Femur (tissue), 1 donor: ENCODE measurements at regions not wholly inside any gene's neighbourhood (a gene's known extent, or its start where the extent isn't known, plus 50 kb on each side); places are given as distances from the start of the nearest gene placed in this dataset.
"Not testable (repeated sequence)": the region's sequence is repeated elsewhere in the genome, so short reads cannot be mapped to it uniquely, and the experiment has no call there.

ENCODE experiments used
- DNase-seq: peaks from one replicate; pipeline ENCODE4 v3.0.0-alpha.2; 2017

DNA sequence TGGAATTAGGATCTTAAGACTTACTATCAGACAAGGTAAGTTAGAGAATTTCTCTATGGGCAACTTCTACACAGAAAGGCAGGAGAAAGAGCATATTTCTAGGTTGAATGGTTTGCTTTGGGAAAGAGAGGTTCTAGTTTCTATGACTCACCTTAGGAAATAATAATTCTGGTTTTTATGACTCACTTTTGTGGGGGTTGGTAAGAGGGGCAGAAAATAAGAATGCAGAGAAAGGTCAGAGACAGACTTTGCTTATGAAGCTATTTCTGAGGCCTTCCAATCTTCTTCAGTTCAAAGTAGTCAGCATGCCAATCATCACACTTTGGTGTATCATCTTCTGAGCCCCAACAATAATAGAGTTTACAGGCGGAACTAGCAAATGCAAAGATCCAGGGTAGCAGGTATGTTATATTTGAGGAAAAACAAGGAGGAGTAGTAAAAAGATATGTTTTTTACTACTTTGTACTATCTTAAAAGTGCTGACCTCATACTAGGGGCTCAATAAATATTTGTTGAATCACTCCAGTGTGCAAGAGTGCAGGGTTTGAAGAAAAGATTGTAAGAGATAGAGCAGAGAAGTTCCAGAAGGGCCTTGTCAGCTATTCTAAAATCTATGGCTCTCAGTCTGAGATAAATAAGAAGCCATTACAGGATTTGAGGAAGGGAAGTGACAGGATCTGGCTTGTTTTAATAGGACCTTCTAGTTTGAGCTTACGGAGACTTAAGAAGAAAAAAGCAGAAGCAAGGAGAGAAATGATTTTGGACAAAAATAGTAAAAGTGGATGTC lies 56.7 kb upstream of the LRFN5 start:
- no peak for DNase-seq

DNA sequence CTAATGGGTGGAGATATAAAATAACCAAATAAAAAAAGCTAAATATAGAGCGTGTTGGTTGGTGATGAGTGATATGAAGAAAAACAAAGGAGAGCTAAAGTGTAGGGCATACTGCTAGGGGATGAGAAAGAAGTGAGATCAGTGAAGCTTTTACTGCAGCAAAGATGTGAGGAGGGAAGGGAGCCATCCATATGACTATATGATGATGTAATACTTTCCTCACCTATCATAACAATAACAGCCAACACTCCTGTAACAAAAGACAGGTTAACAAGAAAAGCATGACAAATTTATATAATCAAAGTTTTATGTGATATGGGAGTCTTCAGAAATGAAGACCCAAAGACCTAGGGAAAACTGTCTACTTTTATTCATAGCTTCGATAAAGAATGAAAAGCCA lies 57.4 kb upstream of the LRFN5 start:
- no peak for DNase-seq

DNA sequence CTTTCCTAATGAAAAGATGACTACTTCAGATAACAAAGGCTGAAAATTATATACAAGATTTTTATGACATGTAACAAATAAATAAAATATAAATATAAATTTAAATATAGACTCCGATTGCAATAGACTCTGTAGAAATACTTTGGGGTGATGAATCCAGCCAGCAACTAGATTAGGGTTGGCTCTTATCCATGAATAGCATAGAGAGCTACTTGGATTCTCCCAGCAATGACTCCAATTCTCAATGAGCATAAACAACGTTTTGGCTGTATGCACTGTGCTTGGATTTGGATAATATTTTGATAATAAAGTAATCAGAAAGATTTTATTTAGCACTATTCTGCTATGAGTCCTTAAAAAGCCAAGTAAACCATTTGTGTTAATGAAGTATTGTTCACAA lies 58.0 kb upstream of the LRFN5 start:
- no peak for DNase-seq

DNA sequence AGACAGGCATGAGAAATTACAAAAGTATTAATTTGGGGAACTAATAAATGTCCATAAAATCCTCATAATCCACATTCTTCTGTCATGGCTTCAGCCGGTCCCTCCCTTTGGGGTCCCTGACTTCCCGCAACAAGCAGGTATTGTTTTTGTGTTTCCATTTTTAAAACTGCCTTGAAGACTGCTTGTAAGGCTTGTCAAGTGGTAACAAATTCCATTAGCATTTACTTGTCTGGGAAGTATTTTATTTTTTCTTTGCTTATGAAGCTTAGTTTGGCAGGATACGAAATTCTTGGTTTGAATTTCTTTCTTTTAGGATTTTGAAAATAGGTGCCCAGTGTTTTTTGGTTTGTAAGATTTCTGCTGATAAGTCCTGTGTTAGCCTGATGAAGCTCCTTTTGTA lies 65.3 kb upstream of the LRFN5 start:
- DNase-seq = no peak

DNA sequence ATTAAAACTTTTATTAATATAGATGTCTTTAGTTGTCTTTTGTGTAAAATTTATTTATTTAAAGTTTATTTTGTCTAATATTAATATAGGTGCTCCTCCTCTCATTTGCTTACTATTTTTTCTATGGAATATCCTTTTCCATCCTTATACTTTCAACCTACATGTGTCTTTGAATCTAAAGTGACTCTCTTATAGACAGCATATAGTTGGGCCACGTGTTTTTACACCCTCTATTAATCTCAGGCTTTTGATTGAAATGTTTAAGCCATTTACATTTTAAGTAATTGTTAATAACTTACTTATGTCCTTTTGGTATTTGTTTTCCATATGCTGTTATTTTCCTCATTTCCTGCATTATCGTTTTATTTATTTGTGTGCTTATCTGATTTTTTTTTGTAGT lies 74.4 kb upstream of the LRFN5 start:
- DNase-seq = no peak

DNA sequence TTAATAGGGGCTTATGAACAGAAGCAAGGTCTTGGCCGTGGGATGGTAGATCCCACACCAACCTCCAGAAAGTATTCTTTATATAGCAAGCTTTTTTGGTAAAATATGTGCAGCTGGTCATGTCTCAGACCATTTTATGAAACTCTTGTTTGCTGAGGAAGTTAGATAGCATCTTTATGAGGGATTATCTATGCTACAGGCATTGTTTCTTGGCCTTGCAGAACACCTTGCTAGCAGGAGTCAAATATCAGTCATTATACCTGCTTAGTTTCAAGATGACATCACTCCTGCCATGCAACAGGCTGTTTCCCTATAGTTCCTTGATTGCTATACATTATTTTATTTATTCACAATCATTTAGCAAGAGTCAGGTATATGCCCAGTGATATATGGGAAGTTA lies 84.8 kb upstream of the LRFN5 start:
- no peak for DNase-seq

DNA sequence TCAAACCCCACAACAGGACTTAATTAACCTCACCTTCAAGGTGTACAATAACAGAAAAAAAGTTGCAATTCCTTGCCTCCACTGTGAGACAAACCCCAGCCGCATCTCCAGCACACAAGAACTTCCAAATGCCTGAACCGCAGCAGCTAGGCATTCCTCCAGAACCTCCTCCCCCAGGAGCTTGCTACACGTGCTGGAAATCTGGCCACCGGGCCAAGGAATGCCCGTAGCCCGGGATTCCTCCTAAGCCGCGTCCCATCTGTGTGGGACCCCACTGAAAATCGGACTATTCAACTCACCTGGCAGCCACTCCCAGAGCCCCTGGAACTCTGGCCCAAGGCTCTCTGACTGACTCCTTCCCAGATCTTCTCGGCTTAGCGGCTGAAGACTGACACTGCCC lies 88.6 kb upstream of the LRFN5 start:
- DNase-seq = not testable (repeated sequence)

DNA sequence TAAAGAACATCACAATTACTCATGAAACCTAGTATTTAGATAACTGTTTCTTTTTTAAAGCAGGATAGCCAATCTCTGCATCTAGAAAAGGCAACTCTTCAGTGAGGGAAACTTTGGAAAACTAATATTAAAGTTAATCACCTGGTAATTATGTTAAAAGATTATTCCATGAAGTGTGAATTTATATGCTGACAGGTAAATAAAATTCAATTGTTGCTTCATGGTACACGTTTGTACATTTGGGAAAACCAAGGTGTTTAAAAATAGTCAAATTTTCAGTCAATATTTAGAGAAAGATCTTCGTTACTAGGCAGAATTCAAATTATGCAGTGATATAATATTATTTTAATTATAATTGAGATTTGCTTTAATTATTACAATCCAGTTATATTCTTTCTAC lies 100.1 kb upstream of the LRFN5 start:
- no peak for DNase-seq

DNA sequence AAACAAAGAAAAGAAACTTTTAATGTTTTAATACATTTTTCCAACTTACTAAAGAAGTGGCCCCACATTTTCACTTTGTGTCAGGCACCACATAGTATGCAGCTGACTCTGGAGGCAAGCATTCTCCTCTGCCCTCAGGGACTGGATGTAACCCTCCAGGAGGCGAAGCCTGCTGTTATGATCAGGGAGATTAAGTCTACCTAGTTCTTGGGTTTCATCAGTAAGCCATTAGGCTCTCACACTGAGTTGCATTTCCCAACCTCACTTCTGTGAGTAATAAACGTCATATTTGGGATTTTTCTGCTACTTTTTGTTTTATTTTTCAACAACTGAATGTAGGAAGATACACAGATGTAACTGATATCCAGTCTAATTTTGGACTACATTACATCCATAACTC lies 101.2 kb upstream of the LRFN5 start:
- no peak for DNase-seq

DNA sequence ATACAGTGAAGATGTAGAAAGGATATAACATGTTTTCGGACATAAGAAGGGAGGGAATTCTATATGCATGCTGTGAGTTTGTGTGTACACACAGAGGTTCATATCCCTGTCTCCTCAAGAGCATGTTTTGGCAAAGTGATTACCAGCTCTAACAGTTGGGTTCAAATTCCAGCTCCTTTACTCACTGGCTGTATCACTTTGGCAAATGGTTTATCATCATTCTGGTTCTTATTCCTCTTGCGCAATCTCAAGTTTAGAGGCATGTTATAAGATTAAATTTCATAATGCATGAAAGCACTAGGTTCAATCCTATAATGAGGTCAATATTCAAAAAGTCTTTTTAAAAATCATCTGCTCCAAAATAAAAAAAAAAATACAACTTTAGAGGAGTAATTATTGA lies 107.7 kb upstream of the LRFN5 start:
- no peak for DNase-seq

DNA sequence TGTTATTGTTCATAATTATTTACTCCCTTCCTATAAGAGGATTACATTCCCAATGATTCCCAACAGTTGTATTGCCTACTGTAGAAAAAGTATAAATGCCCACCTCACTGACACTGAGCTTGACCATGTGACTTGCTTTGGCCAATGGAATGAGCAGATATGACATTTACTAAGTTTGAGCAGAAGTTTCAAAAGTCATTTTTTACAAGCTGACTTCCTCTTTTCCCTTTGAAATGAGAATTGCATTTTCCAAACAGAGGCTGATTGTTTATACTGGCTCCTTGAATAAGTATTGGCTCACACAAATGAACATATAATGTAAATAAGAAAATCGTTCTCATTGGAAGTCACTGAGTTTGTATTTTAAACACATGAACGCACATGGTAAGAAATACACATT lies 116.4 kb upstream of the LRFN5 start:
- DNase-seq = no peak

DNA sequence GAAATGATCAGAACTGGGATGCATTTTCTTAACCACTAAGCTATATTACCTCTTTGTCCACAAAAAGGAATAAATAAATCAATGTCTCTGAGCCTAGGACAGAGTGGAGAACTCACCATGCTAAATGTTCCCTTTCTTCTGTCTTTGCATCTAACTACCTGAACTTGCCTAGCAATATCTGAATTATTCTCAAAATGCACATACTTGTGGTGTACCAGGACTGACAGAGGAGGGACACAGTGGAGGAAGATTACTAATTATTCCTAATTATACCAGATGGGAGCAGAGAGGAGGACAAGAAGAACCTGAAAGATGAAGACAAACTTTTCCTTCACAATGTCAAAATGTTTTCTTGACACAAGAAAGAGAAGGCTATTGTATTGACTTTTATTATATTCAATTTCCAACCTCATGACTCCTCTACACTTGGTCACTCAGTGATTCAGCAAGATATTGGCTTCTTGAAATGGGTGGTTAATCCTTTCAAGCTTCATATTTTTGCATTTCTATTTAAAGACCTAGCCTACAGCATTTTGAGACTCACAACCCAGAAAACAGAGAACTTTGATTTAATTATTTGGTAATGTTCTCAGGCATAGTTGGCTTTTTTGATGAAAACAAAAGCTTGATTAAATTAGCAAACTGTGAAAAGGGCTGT lies 117.2 kb upstream of the LRFN5 start:
- no peak for DNase-seq

DNA sequence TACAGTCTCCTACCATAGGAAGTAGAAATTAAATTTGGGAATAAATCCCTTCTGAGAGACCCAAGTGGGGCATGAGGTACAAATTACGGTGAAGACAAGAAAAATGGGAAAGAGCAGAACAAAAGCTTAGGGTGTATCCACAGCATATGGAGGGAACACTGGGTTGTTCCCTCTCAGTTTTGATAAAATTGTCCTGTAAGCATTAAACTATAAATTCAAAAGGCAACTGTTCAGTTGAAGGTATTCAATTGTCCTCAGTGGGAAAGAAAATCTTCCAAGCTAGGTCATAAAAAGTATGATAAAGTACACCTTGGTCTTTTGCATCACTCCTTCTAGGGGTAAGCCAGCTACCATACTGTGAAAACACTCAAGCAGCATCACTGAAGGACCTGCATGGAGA lies 118.3 kb upstream of the LRFN5 start:
- DNase-seq = no peak

DNA sequence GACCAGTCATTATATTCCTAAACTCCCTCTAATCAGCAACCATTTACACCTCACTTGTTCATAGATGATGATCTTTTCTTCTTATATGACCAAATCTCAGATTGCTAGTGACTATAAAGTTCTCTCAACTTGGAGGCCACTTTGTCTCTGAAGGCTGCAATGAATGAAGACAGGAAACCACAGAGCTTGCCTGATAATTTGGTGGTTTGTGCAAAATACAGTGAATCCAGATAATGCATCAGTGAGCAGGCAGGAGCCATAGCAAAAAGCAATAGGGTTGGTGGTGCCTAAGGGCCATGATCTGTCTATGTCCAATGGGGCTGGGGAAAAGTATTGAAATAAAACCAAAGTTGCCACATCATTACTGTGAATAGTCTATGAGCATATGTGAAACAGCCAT lies 123.8 kb upstream of the LRFN5 start:
- no peak for DNase-seq

DNA sequence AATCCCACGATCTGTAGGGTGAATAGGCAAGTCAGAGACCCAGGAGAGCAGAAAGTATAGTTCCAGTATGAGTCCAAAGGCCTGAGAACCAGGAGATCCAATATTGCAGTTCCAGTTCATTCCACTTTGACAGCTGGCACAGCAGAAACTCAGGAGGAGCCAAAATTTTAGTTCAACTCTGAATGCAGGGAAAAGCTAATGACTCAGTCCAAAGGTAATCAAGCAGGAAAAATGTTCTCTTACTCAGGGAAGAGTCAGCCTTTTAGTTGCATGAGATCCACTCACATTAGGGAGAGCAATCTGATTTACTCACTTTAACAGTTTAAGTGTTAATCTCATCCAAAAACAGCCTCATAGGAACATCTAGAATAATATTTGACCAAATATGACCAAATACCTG lies 130.2 kb upstream of the LRFN5 start:
- DNase-seq = no peak

DNA sequence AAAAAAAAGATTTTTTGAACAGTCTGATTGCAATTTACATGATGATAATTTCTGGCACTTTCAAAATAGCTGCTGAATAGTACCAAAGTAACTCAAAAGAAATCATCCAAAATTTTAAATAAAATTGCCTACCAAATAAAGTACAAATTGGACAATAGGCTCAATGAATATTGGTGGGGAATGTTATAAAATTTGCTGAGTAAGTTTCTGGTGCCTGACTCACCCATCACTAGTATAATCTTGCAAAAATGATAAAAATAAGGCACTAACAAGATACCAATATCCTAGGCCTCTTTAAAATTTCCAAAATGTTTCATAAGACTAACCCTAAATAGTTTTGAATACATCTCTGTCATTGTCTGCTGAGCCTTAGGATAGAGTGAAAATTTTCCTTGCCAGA lies 145.3 kb upstream of the LRFN5 start:
- DNase-seq = no peak

DNA sequence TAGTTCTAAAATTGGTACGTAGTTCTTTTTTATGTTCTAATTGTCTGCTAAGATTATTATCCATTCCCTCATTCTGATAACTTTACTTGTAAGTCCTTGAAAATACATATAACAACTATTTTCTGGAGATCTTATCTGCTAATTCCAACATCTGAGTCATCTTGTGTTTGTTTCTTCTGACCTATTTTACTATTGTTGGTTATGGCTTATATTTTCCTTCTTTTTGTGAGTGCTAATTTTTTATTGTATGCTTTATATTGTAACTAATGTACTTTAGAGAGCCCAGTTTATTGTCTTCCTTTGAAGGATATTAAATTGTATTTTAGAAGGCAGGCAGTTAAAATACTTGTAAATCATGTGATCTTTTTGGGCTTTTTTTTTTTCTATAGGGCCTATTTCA lies 149.3 kb upstream of the LRFN5 start:
- no peak for DNase-seq

DNA sequence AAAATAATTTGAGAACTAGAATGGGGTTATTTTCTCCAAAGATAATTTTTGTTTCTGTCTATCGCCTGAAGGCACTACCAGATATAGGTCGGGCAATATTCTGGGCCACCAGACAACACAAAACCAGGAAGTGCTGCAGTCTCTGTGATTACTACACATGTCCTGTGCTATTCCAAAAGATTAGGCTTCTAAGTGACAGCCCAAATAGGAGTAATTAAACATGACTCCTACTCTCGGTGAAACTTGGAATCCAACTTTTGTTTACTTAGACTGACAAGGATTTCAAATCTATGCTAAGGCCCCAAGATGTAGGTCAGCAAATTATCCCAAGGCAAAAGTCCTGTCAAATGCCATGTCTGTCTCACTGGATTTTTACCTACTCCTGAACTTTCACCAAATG lies 157.6 kb upstream of the LRFN5 start:
- no peak for DNase-seq

DNA sequence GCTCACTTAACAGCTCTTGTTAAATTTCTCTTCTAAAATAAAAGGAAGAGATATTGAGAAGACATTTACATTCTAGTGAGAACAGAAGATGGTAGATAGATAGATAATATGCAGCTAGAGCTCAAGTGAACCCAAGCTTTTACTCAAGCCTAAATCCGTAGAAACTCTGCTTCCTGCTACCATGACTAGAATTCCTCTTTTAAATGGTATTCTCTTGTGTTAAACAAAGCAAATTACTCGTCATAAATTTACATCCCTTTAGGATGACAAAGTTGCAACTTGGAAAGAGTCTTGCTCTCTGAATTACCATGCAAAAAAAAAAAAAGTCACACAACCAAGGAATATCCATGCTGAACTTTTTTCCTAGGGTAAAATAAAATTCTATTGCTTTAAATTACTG lies 160.7 kb upstream of the LRFN5 start:
- DNase-seq = no peak

DNA sequence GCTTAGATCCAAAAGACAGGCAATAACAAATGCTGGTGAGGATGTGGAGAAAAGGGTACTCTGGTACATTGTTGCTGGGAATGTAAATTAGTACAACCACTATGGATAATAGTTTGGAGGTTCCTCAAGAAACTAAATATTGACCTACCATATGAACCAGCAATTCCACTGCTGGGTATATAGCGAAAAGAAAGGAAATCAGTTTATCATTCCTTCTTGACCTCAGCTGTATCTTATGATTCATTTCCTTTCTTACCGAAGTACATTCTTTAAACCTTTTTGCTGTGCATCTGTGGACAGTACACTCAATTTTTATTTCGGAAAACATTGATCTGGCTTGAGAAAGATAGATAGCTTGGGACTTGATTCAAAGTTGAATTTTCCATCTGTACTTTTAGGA lies 183.2 kb upstream of the LRFN5 start:
- no peak for DNase-seq

DNA sequence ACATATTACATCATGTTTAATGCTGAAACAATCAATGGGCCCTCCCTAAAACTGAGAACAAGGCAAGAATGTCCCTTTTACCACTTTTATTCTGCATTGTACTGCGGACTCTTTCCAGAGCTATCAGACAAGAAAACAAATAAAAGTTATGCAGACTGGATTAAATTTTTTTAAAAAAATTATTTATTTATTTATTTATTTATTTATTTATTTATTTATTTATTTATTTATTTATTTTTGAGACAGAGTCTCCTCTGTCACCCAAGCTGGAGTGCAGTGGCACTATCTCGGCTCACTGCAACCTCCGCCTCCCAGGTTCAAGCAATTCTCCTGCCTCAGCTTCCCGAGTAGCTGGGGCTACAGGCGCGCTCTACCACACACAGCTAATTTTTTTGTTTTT lies 185.4 kb upstream of the LRFN5 start:
- not testable (repeated sequence) for DNase-seq

DNA sequence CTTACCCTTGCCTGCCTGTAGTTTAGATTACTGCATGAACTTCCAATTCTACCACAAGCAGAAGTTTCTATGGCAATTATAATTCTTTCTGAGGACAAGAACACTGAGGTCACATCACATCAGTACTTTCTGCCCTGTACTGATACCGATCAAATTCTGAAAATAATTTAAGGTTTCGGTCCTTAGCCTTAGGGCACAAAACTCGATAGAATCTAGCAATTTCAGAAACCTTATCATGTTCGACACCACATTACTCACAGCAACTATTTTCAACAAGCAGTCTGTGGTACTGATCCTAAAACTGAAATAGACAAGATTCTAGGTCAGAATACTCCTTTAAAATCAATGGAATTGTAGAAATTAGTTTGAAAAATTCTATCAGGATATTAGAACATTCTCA lies 187.0 kb upstream of the LRFN5 start:
- no peak for DNase-seq

DNA sequence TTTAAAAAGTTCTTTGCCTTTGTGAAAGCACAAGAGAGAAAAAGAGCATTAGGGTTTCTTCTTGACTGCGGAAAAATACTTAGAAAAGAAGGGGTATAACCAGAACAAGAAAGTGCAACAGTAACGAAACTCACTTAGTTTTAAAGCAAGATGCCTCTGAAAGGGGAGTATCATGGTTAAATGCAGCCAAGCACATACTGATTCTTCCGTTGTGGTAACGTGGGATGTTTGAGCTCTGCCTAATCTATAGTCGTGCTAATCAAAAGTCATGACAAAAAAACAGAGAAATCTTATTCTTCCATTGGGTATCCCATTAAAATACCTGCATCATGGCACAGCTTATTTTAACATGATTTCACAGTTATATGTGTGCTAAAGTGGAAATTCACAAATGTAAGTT lies 187.8 kb upstream of the LRFN5 start:
- DNase-seq = no peak

DNA sequence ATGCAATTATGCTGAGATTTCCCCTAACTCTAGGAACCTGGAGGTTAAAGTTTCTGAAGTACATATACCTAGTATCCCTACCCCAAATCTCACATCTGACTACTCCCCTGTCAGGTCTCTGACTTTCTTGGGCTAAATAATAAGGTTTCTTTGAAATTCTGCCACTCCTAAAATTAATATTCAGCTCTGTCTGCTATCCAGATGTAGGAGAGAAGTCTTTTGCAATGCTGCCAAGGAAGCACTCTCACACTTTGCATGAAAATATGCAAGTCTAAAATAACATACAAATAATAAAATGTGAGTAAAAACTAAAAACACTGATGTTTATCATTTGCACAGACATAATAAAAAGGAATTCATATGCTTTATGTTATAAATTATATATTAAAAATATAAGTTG lies 196.9 kb upstream of the LRFN5 start:
- no peak for DNase-seq

DNA sequence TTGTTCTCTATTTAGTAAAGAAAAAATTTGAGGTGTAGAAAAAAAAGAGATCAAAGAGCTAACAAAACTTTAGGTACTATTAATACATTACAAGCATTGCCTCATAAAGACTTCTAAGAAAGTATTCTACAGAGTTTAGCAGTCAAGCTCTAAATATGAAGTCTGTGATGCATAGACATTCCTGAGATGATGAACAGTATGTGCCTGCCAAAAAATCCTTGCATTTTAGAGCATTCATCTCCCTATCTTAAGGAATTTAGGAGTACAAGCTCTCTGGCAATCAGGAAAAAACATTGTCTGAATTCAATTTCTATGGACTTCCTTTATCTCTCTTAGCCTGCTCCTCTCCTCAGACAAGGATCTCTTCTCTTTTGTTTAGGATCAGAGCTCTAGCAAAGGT lies 202.6 kb upstream of the LRFN5 start:
- DNase-seq = no peak
